ENCODE measurements at regions not wholly inside any gene's neighbourhood (a gene's known extent, or its start where the extent isn't known, plus 50 kb on each side); places are given as distances from the start of the nearest gene placed in this dataset.

GRCh38 chr5:74241751-74242140, 398.8 kb downstream of the ENC1 start:
- TF ChIP-seq, protein P1, sequence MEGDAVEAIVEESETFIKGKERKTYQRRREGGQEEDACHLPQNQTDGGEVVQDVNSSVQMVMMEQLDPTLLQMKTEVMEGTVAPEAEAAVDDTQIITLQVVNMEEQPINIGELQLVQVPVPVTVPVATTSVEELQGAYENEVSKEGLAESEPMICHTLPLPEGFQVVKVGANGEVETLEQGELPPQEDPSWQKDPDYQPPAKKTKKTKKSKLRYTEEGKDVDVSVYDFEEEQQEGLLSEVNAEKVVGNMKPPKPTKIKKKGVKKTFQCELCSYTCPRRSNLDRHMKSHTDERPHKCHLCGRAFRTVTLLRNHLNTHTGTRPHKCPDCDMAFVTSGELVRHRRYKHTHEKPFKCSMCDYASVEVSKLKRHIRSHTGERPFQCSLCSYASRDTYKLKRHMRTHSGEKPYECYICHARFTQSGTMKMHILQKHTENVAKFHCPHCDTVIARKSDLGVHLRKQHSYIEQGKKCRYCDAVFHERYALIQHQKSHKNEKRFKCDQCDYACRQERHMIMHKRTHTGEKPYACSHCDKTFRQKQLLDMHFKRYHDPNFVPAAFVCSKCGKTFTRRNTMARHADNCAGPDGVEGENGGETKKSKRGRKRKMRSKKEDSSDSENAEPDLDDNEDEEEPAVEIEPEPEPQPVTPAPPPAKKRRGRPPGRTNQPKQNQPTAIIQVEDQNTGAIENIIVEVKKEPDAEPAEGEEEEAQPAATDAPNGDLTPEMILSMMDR (IDR thresholded peaks at IDR 0.05) = no peak
- TF ChIP-seq POLR2A (IDR thresholded peaks at IDR 0.05) = no peak

Data from testis (tissue), 2 donors.